ENCODE measurements at regions not wholly inside any gene's neighbourhood (a gene's known extent, or its start where the extent isn't known, plus 50 kb on each side); places are given as distances from the start of the nearest gene placed in this dataset.

- H3K27me3 Mint-ChIP-seq (ENCODE audit: unreplicated experiment), result peaks cover 4% of the 10 kb centered on the region
- no peak for DNase-seq
- peaks cover 6% of the 10 kb centered on the region for H3K9me3 Mint-ChIP-seq (ENCODE audit: unreplicated experiment)
- H3K4me3 Mint-ChIP-seq (ENCODE audit: unreplicated experiment), result no peak overlapping the region
- TF ChIP-seq CTCF (IDR thresholded peaks at IDR 0.05; ENCODE audit: partially characterized antibody, unreplicated experiment), result no peak
- peaks cover 17% of the 10 kb centered on the region for H3K36me3 Mint-ChIP-seq (ENCODE audit: unreplicated experiment)
- no peak overlapping the region for H3K27ac Mint-ChIP-seq (ENCODE audit: unreplicated experiment)
- peaks cover 2% of the 10 kb centered on the region for H3K4me1 Mint-ChIP-seq (ENCODE audit: low read depth, unreplicated experiment)
Measured at GRCh38 chr17:68733241-68734176, 132.3 kb upstream of the FAM20A start.

DNA sequence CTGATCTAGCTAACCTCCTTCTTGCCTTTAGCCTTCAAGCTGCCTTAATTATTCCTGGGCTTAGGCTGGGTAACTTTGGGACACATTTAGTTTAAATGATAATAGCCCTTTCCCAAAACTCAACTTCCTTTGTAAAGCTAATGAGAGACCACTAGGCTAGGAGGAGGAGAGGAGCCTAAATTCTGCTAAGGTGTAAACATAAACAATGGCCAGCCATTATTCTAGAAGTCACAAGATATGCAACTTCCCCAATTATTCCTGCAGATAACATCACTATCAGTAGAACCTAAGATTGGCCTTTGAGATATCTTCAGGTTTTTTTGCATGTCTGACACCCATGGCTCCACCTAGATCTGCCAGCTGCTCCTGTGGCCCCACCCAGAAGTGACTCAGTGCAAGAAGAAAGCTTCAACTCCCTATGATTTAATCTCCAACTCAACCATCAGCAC, 131.2 kb upstream of the FAM20A start:
- DNase-seq, result no peak
- no peak overlapping the region for H3K4me3 Mint-ChIP-seq (ENCODE audit: unreplicated experiment)
- H3K9me3 Mint-ChIP-seq (ENCODE audit: unreplicated experiment), result peaks cover 6% of the 10 kb centered on the region
- peaks cover 17% of the 10 kb centered on the region for H3K36me3 Mint-ChIP-seq (ENCODE audit: unreplicated experiment)
- H3K27me3 Mint-ChIP-seq (ENCODE audit: unreplicated experiment), result peaks cover 4% of the 10 kb centered on the region
- H3K4me1 Mint-ChIP-seq (ENCODE audit: low read depth, unreplicated experiment), result peaks cover 2% of the 10 kb centered on the region
- no peak overlapping the region for H3K27ac Mint-ChIP-seq (ENCODE audit: unreplicated experiment)
- no peak for TF ChIP-seq CTCF (IDR thresholded peaks at IDR 0.05; ENCODE audit: partially characterized antibody, unreplicated experiment)

- Mint-ChIP-seq H3K27me3 (ENCODE audit: unreplicated experiment) (peaks cover 4% of the 10 kb centered on the region), H3K27ac (ENCODE audit: unreplicated experiment) (no peak overlapping the region), H3K4me3 (ENCODE audit: unreplicated experiment) (no peak overlapping the region), H3K36me3 (ENCODE audit: unreplicated experiment) (peaks cover 17% of the 10 kb centered on the region), H3K4me1 (ENCODE audit: low read depth, unreplicated experiment) (peaks cover 2% of the 10 kb centered on the region), H3K9me3 (ENCODE audit: unreplicated experiment) (peaks cover 7% of the 10 kb centered on the region)
- no peak for TF ChIP-seq CTCF (IDR thresholded peaks at IDR 0.05; ENCODE audit: partially characterized antibody, unreplicated experiment)
- DNase-seq, result no peak
Measured at GRCh38 chr17:68731465-68731864, 130.3 kb upstream of the FAM20A start.

- no peak for TF ChIP-seq CTCF (IDR thresholded peaks at IDR 0.05; ENCODE audit: partially characterized antibody, unreplicated experiment)
- no peak overlapping the region for H3K27ac Mint-ChIP-seq (ENCODE audit: unreplicated experiment)
- H3K4me3 Mint-ChIP-seq (ENCODE audit: unreplicated experiment), result no peak overlapping the region
- no peak for DNase-seq
- no peaks in the 10 kb centered on the region for H3K27me3 Mint-ChIP-seq (ENCODE audit: unreplicated experiment)
- peaks cover 1% of the 10 kb centered on the region for H3K36me3 Mint-ChIP-seq (ENCODE audit: unreplicated experiment)
- H3K9me3 Mint-ChIP-seq (ENCODE audit: unreplicated experiment), result no peaks in the 10 kb centered on the region
- H3K4me1 Mint-ChIP-seq (ENCODE audit: low read depth, unreplicated experiment), result no peaks in the 10 kb centered on the region
Measured at GRCh38 chr17:68719431-68719830, 118.3 kb upstream of the FAM20A start.

- Mint-ChIP-seq H3K9me3 (ENCODE audit: unreplicated experiment) (no peaks in the 10 kb centered on the region), H3K4me3 (ENCODE audit: unreplicated experiment) (no peak overlapping the region), H3K36me3 (ENCODE audit: unreplicated experiment) (no peaks in the 10 kb centered on the region), H3K4me1 (ENCODE audit: low read depth, unreplicated experiment) (no peaks in the 10 kb centered on the region), H3K27me3 (ENCODE audit: unreplicated experiment) (no peaks in the 10 kb centered on the region), H3K27ac (ENCODE audit: unreplicated experiment) (no peak overlapping the region)
- TF ChIP-seq CTCF (IDR thresholded peaks at IDR 0.05; ENCODE audit: partially characterized antibody, unreplicated experiment), result no peak
- no peak for DNase-seq
Measured at GRCh38 chr17:68718926-68719325, 117.8 kb upstream of the FAM20A start.

All from glutamatergic neuron (in vitro differentiated cells).